ENCODE measurements at regions not wholly inside any gene's neighbourhood (a gene's known extent, or its start where the extent isn't known, plus 50 kb on each side); places are given as distances from the start of the nearest gene placed in this dataset.

GRCh38 chr12:97322388-97322787, 140.2 kb upstream of the RMST start:
- Histone ChIP-seq H2AFZ (ENCODE audit: low read depth, low read length) (no peak overlapping the region), H3K36me3 (ENCODE audit: insufficient read depth, low read length) (no peaks in the 10 kb centered on the region), H3K9ac (ENCODE audit: low read length) (no peak overlapping the region), H3K9me2 (ENCODE audit: insufficient read depth, low read length) (no peaks in the 10 kb centered on the region), H3K4me2 (ENCODE audit: low read length) (no peak overlapping the region), H4K20me1 (ENCODE audit: insufficient read depth) (no peaks in the 10 kb centered on the region), H3K27me3 (ENCODE audit: insufficient read depth, low read depth, low read length) (no peaks in the 10 kb centered on the region), H3K9me3 (ENCODE audit: low read length) (no peaks in the 10 kb centered on the region), H3K79me2 (replicated peaks; ENCODE audit: insufficient read depth, low read length) (no peaks in the 10 kb centered on the region), H3F3A (ENCODE audit: insufficient read depth, low read length, poor library complexity, severe bottlenecking) (no peaks in the 10 kb centered on the region), H3K27ac (ENCODE audit: low read length) (no peak overlapping the region), H3K4me3 (ENCODE audit: low read length) (no peak overlapping the region)
- no peak for TF ChIP-seq CTCF (IDR thresholded peaks at IDR 0.05; ENCODE audit: poor library complexity, severe bottlenecking)
- no peak for TF ChIP-seq REST (IDR thresholded peaks at IDR 0.05; ENCODE audit: borderline replicate concordance)
- no peak for TF ChIP-seq MXI1 (conservative IDR thresholded peaks at IDR 0.05; ENCODE audit: poor library complexity, severe bottlenecking)
- no peak for TF ChIP-seq RAD21 (conservative IDR thresholded peaks at IDR 0.05)
- TF ChIP-seq EZH2 (IDR thresholded peaks at IDR 0.05; ENCODE audit: borderline replicate concordance, insufficient read depth, low read length, poor library complexity, severe bottlenecking), result no peak
- TF ChIP-seq TAF1 (IDR thresholded peaks at IDR 0.05; ENCODE audit: low read depth), result no peak
- no peak for TF ChIP-seq EP300 (conservative IDR thresholded peaks at IDR 0.05; ENCODE audit: poor library complexity, severe bottlenecking)
- no peak for TF ChIP-seq POLR2AphosphoS5 (IDR thresholded peaks at IDR 0.05)
- no peak for TF ChIP-seq SMC3 (conservative IDR thresholded peaks at IDR 0.05; ENCODE audit: poor library complexity)

- no peak overlapping the region for H3K27ac ChIP-seq (ENCODE audit: low read length)
- no peaks in the 10 kb centered on the region for H3K9me3 ChIP-seq (ENCODE audit: low read length)
- no peaks in the 10 kb centered on the region for H3K36me3 ChIP-seq (ENCODE audit: insufficient read depth, low read length)
- H4K20me1 ChIP-seq (ENCODE audit: insufficient read depth), result no peaks in the 10 kb centered on the region
- no peak overlapping the region for H2AFZ ChIP-seq (ENCODE audit: low read depth, low read length)
- no peaks in the 10 kb centered on the region for H3K79me2 ChIP-seq (replicated peaks; ENCODE audit: insufficient read depth, low read length)
- H3K9ac ChIP-seq (ENCODE audit: low read length), result no peak overlapping the region
- H3K27me3 ChIP-seq (ENCODE audit: insufficient read depth, low read depth, low read length), result no peaks in the 10 kb centered on the region
- no peaks in the 10 kb centered on the region for H3F3A ChIP-seq (ENCODE audit: insufficient read depth, low read length, poor library complexity, severe bottlenecking)
- TF ChIP-seq CTCF (IDR thresholded peaks at IDR 0.05; ENCODE audit: poor library complexity, severe bottlenecking) (no peak), REST (IDR thresholded peaks at IDR 0.05; ENCODE audit: borderline replicate concordance) (no peak), RAD21 (conservative IDR thresholded peaks at IDR 0.05) (no peak), EZH2 (IDR thresholded peaks at IDR 0.05; ENCODE audit: borderline replicate concordance, insufficient read depth, low read length, poor library complexity, severe bottlenecking) (no peak), EP300 (conservative IDR thresholded peaks at IDR 0.05; ENCODE audit: poor library complexity, severe bottlenecking) (no peak), MXI1 (conservative IDR thresholded peaks at IDR 0.05; ENCODE audit: poor library complexity, severe bottlenecking) (no peak), SMC3 (conservative IDR thresholded peaks at IDR 0.05; ENCODE audit: poor library complexity) (no peak), TAF1 (IDR thresholded peaks at IDR 0.05; ENCODE audit: low read depth) (no peak)
- H3K4me3 ChIP-seq (ENCODE audit: low read length), result no peak overlapping the region
- H3K4me2 ChIP-seq (ENCODE audit: low read length), result no peak overlapping the region
- H3K9me2 ChIP-seq (ENCODE audit: insufficient read depth, low read length), result no peaks in the 10 kb centered on the region
Measured at GRCh38 chr12:97323154-97323553, 139.4 kb upstream of the RMST start.

Data from neural cell (in vitro differentiated cells).